ENCODE measurements at regions not wholly inside any gene's neighbourhood (a gene's known extent, or its start where the extent isn't known, plus 50 kb on each side); places are given as distances from the start of the nearest gene placed in this dataset.

DNA sequence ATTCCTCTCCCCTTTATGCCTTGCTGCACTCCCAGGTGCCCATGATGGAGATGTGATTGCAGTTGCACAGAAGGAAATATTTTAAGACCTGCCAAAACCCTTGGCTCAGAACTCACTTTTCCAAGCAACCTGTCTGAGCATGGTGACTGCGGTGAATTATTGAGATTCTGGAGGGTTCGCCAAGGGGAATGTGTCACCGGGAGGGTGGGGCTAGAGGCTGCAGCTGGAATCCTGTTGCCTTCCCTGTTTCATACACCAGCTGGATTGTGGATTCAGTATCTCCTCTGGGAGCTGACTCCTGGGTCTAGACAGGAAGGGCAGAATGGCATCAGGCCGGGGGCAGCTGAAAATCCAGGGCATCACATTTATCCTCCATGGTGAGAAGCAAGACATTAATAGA, 527.2 kb downstream of the TMEM114 start:
- ATAC-seq (ENCODE audit: low read depth): no peak
- no peaks in the 10 kb centered on the region for H3K27me3 ChIP-seq (ENCODE audit: insufficient read depth, poor library complexity, severe bottlenecking)
- DNase-seq (ENCODE audit: low spot score): no peak
- no peaks in the 10 kb centered on the region for H3K9me3 ChIP-seq (ENCODE audit: severe bottlenecking)
- no peaks in the 10 kb centered on the region for H3K36me3 ChIP-seq (ENCODE audit: low read depth)
- TF ChIP-seq, protein P1, sequence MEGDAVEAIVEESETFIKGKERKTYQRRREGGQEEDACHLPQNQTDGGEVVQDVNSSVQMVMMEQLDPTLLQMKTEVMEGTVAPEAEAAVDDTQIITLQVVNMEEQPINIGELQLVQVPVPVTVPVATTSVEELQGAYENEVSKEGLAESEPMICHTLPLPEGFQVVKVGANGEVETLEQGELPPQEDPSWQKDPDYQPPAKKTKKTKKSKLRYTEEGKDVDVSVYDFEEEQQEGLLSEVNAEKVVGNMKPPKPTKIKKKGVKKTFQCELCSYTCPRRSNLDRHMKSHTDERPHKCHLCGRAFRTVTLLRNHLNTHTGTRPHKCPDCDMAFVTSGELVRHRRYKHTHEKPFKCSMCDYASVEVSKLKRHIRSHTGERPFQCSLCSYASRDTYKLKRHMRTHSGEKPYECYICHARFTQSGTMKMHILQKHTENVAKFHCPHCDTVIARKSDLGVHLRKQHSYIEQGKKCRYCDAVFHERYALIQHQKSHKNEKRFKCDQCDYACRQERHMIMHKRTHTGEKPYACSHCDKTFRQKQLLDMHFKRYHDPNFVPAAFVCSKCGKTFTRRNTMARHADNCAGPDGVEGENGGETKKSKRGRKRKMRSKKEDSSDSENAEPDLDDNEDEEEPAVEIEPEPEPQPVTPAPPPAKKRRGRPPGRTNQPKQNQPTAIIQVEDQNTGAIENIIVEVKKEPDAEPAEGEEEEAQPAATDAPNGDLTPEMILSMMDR (IDR thresholded peaks at IDR 0.05; ENCODE audit: poor library complexity, severe bottlenecking): no peak
- no peaks in the 10 kb centered on the region for H3K4me1 ChIP-seq (ENCODE audit: insufficient read depth, poor library complexity, severe bottlenecking)
- H3K4me3 ChIP-seq (ENCODE audit: severe bottlenecking): no peak overlapping the region
- H3K27ac ChIP-seq (ENCODE audit: poor library complexity, severe bottlenecking): no peak overlapping the region

DNA sequence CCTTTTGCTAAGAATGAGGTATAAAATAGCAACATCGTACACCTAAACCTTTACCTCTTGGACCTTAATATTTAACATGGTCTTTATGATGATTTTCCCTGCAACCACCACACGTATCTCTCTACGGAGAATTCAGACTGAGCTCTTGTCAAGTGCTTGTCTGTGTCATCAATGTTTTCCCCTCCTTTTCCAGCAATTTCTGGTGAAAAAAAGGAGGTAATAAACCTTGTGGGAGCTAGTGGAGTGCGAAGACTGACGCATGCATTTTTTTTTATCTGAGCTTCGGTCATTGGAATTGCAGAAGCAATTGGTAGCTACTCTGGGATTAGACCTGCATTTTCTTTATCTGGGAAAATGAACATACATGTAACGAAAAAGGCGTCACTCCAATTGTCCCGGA, 527.6 kb downstream of the TMEM114 start:
- no peak for ATAC-seq (ENCODE audit: low read depth)
- DNase-seq (ENCODE audit: low spot score): no peak
- no peaks in the 10 kb centered on the region for H3K27me3 ChIP-seq (ENCODE audit: insufficient read depth, poor library complexity, severe bottlenecking)
- H3K4me3 ChIP-seq (ENCODE audit: severe bottlenecking): no peak overlapping the region
- H3K36me3 ChIP-seq (ENCODE audit: low read depth): no peaks in the 10 kb centered on the region
- TF ChIP-seq, protein P1 (IDR thresholded peaks at IDR 0.05; ENCODE audit: poor library complexity, severe bottlenecking): no peak
- no peak overlapping the region for H3K27ac ChIP-seq (ENCODE audit: poor library complexity, severe bottlenecking)
- H3K4me1 ChIP-seq (ENCODE audit: insufficient read depth, poor library complexity, severe bottlenecking): no peaks in the 10 kb centered on the region
- H3K9me3 ChIP-seq (ENCODE audit: severe bottlenecking): no peaks in the 10 kb centered on the region

DNA sequence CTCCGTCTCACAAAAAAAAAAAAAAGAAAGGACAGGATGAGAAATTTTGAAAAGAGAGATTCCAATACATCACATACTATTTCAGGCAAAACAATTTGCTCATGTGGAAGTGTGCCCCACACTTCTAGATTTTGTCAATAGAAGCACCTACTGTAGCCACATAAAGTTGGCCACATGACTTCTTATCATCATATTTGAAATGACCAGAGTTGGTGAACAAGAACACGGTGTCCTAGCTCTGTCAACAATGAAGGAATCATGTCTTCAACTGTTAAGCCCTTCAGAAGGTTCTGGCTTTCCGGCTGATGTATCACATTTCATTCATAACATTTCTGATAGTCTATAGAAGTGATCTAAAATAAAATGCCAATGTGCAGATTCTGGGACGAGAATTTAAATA, 534.5 kb downstream of the TMEM114 start:
- H3K27me3 ChIP-seq (ENCODE audit: insufficient read depth, poor library complexity, severe bottlenecking): no peaks in the 10 kb centered on the region
- H3K4me3 ChIP-seq (ENCODE audit: severe bottlenecking): no peak overlapping the region
- no peak for DNase-seq (ENCODE audit: low spot score)
- no peaks in the 10 kb centered on the region for H3K36me3 ChIP-seq (ENCODE audit: low read depth)
- ATAC-seq (ENCODE audit: low read depth): no peak
- no peaks in the 10 kb centered on the region for H3K4me1 ChIP-seq (ENCODE audit: insufficient read depth, poor library complexity, severe bottlenecking)
- TF ChIP-seq, protein P1 (IDR thresholded peaks at IDR 0.05; ENCODE audit: poor library complexity, severe bottlenecking): no peak
- H3K9me3 ChIP-seq (ENCODE audit: severe bottlenecking): no peaks in the 10 kb centered on the region
- H3K27ac ChIP-seq (ENCODE audit: poor library complexity, severe bottlenecking): no peak overlapping the region

DNA sequence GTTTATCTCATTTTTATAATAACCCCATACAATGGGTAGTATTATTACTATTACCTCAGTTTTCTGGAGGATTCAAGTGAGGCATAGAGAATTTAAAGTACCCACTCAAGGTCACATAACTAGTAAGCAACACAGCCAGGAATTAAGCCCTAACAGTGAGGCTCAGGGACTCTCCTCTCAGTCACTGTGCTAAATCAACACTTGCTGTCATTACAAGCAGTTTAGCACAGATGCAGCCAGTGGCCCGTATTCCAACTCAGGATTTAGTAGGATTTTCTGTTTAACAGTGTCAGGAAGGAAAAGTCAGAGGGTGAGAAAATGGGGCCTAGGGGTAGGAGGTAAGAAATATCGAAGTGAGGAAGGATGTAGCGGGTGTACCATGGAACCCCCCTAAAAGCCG, 536.9 kb downstream of the TMEM114 start:
- TF ChIP-seq, protein P1 (IDR thresholded peaks at IDR 0.05; ENCODE audit: poor library complexity, severe bottlenecking): no peak
- H3K27me3 ChIP-seq (ENCODE audit: insufficient read depth, poor library complexity, severe bottlenecking): no peaks in the 10 kb centered on the region
- no peak for ATAC-seq (ENCODE audit: low read depth)
- H3K27ac ChIP-seq (ENCODE audit: poor library complexity, severe bottlenecking): no peak overlapping the region
- no peaks in the 10 kb centered on the region for H3K9me3 ChIP-seq (ENCODE audit: severe bottlenecking)
- no peaks in the 10 kb centered on the region for H3K4me1 ChIP-seq (ENCODE audit: insufficient read depth, poor library complexity, severe bottlenecking)
- H3K4me3 ChIP-seq (ENCODE audit: severe bottlenecking): no peak overlapping the region
- H3K36me3 ChIP-seq (ENCODE audit: low read depth): no peaks in the 10 kb centered on the region
- DNase-seq (ENCODE audit: low spot score): no peak

DNA sequence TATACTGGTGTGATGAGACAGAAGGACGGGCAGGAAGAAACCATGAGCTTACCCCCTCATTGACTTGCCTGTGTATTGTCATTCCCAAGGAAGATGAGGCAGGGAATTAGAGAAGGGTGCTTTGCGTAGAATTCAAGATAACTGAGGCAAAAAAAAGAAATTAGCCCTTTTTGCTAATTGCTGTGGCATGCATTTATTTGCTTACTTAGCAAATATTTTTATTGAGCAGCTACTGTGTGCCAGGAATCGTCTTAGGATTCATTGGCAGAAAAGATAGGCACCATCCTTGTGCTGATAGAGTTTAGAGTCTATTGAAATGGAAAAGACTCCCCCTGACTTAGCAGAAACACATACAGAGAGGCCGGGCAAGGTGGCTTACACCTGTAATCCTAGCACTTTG, 541.9 kb downstream of the TMEM114 start:
- Histone ChIP-seq H3K27ac (ENCODE audit: poor library complexity, severe bottlenecking) (no peak overlapping the region), H3K27me3 (ENCODE audit: insufficient read depth, poor library complexity, severe bottlenecking) (no peaks in the 10 kb centered on the region), H3K4me3 (ENCODE audit: severe bottlenecking) (no peak overlapping the region), H3K4me1 (ENCODE audit: insufficient read depth, poor library complexity, severe bottlenecking) (no peaks in the 10 kb centered on the region), H3K36me3 (ENCODE audit: low read depth) (no peaks in the 10 kb centered on the region), H3K9me3 (ENCODE audit: severe bottlenecking) (no peaks in the 10 kb centered on the region)
- TF ChIP-seq, protein P1 (IDR thresholded peaks at IDR 0.05; ENCODE audit: poor library complexity, severe bottlenecking): no peak
- no peak for DNase-seq (ENCODE audit: low spot score)
- no peak for ATAC-seq (ENCODE audit: low read depth)

Measured in RWPE2 (cell line).